GM19468 (cell line): ENCODE measurements at regions not wholly inside any gene's neighbourhood (a gene's known extent, or its start where the extent isn't known, plus 50 kb on each side); places are given as distances from the start of the nearest gene placed in this dataset.

Source experiments
- ATAC-seq: cut with Tn5 transposase; IDR thresholded peaks from one replicate; pipeline ENCODE4 v1.9.1; 2021; ENCODE audit warnings: mild to moderate bottlenecking, moderate library complexity, moderate number of reproducible peaks; ENCODE audit not compliant: unreplicated experiment; ENCODE audit errors: extremely low read depth

DNA sequence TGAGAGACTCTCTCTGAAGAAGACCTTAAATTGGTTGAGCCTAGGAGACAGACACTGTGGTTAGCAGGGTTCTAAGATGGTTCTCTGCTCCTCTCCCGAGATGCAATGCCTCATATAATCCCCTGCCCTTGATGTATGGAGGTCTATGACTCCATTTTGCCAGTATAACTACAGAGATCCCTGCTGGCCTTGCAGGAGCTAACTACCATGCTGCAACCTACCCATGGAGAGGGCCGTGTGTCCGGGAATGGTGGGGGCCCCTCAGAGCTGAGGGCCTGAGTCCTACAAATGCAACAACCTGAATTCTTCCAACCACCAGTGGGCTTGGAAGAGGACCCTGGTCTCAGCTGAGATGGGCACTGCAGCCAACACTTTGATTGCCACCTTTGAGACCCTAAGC, 388.0 kb downstream of the SETD4 start:
- ATAC-seq = no peak

DNA sequence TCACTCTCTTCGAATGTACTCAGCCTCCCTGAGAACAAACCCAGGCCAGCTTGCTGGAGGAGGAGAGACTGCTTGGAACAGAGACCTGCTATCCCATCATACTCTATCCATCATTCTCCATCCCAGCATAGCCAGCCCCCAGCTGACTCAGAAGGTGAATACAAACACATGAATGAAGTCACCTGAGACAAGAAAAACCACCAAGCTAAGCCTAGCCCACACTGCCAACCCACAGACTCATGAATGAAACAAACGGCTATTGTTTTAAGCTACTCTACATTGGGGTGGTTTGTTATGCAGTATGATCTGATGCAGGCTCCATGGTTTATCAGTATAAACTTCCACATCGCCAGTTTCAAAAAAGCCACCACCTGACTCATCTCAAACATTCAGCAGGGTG, 395.6 kb downstream of the SETD4 start:
- ATAC-seq = no peak

DNA sequence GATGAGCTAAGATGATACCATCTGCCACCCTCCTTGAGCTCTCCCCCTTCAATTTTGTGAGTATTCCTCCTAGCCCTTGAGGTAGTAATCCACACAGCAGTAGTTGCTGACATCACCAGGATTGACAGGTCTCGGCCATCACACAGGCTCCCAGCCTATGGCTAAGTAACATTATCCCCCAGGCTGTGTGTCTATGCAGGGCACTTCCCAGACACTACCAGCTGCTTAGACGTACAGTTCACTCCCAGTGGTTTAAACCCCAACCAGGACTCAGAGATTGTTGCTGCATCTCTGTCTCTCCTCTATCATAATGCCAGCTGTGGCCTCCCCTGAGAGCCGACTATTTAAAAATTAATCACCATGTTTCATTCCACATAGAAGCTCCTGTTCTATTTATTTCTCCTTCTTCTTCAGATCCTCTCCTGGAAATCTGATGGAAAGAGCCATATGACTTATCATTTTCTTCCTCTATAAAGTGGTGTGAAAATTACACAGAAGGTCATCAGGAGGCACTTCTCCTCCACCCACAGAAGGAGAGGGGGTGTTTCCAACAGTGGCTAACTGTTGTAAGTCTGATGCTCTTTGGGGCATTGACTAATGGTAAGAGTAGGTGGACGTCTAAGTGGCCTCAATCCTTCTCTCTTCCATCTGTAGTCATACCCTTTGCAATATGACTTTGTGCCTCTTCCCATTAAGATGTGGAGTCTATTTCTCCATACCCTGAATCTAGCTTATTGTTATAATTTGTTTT, 396.3 kb downstream of the SETD4 start:
- no peak for ATAC-seq

DNA sequence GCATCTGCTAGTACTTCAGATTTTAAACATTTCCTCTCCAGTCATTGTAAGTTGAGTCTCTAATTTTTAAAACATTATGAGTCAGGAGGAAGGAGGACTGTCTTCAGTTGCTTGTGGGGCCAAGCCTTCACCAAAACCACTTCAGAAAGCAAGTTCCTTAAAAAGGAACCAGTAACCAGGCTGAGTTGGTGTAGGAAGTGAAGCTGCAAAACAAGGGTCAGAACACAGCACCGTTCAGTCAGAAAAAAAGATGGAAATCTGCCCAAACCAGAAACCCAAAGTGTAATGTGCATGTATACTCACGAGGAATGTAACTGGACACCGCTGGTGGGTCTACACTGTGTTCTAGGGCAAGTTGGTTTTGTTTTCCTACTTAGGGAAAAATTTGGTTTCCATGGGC, 402.1 kb downstream of the SETD4 start:
- ATAC-seq = no peak

DNA sequence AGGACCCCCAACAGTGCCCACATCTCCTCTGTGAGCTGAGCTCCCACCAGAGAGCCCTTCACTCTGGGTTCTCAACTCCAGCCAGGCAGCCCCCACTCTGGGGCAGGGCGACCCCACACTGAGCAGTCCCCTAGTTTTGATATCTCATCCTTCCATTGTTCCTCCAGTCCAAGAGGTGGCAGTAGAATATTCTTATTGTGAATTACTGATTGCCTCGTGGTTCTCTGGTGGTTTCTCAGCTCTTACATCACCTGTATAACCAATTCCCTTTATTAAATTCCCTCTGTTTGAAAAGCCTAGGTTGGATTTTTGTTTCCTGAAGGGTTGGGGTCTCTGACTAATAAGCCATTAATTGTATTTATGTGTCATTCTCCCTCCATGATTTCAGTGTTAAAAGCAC, 407.5 kb downstream of the SETD4 start:
- ATAC-seq = no peak

DNA sequence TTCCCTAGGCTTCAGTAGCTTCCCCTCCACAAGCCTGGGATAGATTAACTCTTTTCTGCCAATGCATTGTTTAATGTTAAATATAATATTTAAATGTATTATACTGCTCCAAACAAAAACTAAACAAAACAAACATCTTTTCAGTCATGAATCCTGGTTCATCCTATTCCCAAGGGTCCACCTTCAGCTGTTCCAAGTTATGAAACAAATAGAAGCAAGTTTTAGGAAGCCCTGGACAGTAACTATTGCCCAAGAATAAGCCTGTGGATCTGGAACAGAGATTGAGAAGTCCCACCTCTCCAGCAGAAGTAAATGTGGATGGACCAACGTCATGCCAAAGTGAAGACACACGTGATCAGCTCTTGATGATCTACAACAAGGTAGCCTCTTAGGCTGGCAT, 408.1 kb downstream of the SETD4 start:
- ATAC-seq = no peak

DNA sequence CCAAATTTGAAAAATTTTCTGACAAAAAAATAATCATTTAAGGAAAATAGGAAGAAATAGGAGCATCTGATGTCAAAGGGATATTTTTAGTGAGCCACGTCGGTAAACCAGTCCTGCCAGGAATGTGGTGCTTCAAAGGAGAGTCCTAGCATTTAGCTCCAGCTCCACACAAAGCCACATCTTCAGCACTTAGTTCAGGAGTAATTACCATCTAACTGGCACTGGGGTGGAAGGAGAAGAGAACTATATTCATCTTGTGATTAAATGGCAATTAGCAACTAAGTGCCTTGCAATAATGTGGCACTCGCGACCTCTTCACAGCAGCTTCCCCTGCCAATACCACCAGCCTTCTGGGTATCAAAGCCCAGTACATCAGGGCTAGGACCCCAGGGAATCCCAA, 409.1 kb downstream of the SETD4 start:
- ATAC-seq = no peak

DNA sequence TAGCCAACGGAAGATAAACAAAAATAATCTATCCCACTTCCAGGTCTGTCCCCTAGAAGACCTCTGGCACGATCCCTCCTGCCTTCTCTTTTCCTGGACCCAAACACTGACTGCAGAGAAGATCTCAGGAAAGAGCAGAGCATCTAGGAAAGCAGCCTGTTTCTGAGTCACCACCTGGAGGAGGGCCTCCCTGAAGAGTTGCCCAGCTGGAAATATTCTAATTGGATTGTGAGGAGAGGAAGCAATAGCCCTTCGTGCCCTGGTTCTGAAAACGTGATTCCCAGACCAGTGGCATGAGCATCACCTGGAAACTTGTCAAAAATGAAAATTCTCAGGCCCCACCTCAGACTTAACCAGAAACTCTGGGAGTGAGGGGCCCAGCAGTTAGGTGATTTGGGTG, 411.1 kb downstream of the SETD4 start:
- ATAC-seq = no peak

DNA sequence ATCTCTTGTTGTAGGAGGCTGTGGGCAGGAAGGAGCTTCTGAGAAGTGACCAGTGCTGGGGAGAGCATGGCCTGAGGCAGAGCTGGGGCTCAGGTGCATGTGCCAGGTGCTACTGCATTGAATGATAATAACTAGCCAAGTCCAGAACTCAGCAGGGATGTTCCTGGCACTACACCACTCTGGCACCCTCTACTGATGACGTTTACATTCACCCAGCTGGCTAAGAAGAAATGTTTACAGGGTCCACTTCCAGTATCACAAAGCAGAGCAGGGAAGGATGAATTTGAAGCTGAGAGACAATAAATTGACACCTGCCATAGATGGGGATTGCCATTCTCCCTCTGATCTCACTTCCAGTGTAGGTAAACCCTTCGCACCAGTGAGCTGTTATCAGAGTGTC, 411.8 kb downstream of the SETD4 start:
- no peak for ATAC-seq

DNA sequence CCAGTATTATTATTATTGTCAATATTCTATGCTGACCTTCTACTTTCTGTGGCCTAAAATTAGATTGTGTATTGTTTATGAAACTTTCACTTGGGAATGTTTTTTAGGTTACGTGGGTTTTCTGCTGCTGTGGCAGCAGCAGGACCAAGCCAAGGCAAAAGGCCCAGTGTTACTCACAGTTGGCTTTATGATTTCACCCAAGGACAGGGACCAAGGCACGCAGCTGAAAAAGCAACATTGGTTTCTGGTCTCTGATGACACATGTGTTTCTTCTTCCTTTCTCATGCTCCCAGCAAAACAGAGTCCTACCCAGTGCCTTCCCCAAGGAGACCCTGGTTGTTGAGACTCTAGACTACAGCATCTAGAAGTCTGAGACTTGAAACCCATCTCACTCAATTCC, 413.7 kb downstream of the SETD4 start:
- no peak for ATAC-seq

DNA sequence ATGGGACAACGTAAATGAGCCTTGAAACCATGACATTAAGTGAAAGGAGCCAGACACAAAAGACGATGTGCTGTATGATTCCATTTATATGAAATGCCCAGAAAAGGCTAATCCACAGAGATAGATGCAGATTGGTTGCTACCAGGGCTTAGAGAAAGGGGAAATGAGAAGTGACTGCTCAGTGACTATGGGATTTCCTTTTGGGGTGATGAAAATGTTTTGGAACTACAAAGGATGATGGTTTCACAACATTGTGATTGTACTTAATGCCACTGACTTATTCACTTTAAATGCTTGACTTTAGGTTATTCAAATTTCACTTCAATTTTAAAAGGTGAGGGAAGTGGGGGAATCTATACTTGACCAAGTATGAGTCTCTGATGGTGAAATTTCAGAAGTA, 414.3 kb downstream of the SETD4 start:
- no peak for ATAC-seq

DNA sequence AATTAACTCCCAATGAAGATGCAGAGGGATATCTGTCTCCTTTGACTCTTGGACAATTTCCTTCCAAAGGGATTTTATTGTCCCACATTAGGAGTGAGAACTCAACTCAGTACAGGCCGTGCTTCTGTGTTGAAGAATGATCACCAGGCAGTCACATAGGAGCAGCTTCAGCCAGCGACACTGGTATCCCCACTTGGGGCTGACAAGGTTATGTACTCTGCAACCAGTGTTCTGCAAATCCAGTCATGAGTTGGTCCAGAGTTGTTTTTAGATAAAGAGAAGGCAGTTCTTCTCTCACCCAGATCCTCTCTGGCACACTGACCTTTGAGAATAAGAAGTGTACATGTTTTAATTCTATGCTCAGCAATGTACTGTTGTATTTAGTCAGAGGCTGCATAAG, 415.8 kb downstream of the SETD4 start:
- no peak for ATAC-seq

DNA sequence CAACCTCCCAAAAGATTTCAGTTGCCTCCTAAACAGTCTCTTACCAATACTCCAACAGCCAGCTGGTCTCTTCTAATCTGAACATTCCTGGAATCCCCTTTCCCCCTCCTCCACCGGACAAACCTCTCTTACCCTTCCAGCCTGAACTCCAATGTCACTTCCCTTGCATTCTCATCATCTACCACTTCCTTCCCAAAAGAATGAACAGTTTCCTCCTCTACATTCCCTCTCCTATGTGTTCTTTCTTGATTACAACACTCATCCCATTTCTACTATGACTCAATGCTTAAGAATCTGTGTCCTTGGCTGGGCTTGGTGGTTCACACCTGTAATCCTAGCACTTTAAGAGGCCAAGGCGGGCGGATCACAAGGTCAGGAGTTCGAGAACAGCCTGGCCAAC, 417.1 kb downstream of the SETD4 start:
- no peak for ATAC-seq

DNA sequence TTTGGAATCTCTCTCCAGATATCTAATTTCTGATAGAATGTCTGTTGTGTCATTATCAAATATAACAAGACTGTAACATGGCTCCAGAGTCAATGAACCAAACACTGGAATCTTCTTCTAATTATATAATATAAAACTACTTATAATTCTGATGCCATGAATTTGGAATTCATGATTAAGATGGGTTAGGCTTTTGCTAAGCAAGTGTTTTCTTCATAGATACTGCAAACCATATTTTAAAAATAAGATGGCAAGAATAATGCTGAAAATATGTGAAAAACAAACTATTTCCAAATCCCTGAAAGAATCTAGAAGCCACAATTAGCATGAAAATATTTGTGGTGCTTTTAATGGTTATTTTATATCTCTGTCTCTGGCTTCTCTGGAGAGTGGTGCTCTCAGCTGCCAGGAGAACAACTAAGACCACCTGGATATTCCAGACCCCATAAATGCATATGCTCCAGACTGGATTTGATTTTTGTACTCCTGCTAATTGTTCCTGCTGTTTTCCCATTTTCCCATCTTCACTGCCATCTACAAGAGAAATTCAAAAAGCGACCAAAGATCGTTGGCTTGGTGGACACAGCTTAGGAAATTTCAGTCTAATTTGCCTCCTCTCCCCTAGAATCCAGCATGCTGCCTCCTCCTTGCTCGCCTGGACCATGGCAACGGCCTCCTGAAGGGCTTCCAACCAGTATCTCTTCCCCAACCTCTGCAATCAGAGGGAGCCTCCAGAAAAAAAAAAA, 418.9 kb downstream of the SETD4 start:
- ATAC-seq = no peak

DNA sequence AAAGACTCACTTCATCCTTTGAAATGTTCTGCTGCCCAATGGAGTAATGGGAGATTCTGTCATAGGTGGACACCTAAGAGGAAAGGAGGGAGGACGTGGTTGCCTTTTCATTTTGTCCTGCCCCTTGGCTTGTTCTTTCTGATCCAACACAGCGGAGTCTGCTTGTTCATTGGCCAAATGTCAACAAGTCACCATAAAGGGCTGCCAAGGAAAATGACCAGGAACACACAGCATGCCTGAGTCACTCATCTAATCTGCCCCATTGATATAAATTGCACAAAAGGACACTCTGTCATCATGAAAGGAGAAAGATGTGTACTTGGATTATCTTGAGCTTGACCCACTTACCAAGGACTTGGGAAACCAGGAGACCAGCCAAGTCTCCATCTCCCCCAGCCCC, 422.9 kb downstream of the SETD4 start:
- no peak for ATAC-seq

DNA sequence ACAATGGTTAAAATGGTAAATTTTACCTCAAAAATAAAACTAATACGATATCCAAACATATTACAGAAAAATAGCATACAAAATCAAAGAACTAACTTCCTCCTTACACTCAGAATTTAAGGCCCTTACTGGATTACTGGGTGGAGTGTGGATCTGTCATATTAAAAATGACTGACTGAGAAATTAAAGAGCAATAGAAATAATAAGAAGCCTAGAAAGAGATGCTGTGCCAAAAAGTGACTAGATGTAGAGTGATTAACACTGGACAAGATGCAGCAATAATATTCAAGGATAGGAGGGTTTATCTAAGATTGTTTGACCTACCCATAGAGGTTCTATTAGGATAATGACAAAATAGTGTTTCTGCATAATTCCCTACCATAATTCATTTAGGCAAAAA, 424.3 kb downstream of the SETD4 start:
- ATAC-seq = no peak

DNA sequence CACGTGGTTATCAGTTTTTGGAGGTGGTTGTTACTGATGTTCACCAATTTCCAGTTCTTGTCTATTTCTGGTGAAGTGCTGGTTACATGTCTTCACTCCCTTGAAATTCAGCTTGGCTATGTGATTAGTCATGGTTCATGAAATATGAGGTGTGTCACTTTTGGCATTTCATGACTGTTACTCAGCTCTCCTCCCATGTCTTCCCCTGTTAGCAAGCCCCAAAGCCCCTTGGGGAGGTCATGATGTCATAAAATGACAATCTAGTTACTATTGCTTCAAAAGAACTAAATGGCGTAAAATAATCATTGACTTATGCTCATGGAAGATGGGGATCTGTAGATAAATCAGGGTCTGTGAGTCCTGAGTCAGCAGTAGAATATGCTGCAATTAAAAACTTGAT, 425.1 kb downstream of the SETD4 start:
- no peak for ATAC-seq

DNA sequence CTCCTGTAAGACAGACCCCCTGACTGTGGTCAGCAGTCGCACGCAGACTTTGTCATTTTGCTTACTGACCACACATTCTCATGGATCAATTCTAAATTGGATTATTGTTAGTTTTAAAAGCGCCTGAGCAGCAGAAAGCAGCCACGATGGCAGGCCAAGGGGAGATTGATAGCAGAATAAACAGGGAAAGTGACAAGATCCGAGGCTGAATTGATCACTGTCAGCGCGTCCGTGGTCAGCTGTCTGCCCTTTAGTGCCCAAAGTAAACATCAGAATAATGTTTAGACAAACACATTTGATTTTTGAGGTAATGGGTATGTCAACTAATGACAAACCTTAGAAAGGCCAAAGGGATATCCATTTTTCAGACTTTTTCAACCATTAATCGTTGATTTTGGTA, 426.8 kb downstream of the SETD4 start:
- no peak for ATAC-seq

DNA sequence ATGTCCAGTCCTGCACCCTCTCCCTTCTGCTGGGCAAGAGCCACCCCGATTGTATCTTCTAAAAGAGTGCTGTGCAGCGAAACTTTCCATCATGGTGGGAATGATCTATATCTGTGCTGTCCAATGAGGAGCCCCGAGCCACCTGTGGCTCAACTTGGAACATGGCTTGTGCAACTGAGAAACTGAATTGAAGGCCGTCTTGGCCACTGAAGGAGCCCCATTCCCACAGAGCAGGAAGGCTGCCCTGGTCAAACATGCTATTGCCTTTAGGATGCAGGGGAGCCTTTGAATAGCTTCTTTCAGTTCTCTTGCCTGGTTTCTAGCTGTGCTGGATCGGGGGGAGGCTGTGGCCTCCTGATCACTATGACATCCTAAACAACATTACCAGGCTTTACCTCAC, 427.6 kb downstream of the SETD4 start:
- ATAC-seq = no peak

DNA sequence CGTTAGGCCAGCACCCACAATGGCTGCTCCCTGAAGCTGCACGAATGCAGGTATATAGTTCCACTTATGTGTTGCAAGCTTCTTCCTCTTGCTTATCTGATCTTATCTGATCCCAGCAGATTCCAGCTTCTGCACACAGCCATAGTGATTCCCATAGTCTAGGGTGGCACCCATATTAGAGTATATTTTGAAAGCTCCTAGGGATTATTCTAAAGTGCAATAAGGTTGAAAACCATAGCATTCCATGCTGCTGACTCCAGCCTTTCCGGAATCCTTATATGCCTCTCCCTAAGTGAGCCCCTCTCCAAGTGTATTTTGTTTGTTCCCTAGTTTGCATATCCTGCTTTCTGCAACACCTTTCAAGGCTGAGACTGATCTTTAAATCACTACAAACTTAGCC, 432.0 kb downstream of the SETD4 start:
- no peak for ATAC-seq

DNA sequence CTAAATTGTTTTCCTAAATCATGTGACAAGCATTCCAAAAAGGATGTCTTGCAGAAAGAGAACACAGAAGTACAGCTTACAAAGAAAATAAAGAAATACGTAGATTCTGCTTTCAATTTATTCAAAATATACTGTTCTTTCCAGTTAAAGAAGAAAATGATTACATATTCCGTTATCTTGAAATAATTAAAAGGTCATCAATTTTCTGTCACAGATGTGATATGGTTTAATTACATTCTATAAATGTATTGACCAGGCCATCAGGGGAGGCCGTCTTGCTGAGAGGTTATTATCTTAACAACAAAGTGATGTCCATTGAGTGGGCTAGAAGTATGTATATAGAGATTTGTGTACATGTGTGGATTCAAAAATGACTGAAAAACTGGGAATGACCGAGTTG, 432.9 kb downstream of the SETD4 start:
- no peak for ATAC-seq

DNA sequence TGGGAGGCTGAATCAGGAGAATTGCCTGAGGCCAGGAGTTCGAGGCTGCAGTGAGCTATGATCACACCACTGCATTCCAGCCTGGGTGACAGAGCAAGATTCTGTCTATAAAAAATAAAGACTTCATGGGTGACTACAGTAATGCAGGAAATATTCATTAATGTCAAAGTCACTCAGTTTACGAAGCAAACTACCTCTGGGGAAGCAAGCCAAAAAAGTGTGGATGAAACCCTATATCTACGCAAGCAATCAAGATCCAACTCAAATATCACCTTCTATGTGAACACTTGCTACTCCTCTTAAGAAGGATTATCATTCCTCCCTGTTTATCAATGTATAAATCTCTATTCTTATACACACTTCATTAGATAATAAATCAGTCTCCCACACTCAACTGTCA, 434.8 kb downstream of the SETD4 start:
- ATAC-seq = no peak
